ENCODE measurements at regions not wholly inside any gene's neighbourhood (a gene's known extent, or its start where the extent isn't known, plus 50 kb on each side); places are given as distances from the start of the nearest gene placed in this dataset.

DNA sequence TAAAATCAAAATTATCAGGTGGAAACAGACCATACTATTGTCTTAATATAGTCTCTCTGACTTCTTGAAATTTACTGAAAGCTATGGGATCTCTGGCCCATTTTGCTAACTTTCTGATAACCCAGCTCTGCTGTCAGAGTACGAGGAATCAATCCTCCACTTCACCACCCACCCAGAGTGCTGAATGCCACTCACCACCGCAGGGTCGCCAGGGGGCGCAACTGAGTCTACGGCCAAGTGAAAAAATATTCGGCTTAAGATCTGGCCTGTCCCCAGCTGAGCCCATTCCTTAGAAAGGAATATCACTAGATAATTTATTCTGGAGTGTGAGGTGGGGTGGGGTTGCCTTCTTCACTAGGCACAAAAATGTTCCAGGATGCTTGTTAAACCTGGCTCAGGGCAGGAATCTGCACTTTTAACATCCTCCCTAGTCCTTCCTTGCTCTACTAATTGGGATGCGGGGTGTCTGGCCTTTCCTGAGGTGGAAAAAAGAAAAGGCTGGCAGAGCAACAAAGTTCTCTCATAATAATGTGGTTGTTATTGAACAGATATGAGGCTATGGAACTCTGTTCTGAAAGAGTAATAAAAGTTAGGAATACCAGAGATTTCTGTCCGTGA, 520.6 kb downstream of the MFSD1 start:
- TF ChIP-seq, protein P1, sequence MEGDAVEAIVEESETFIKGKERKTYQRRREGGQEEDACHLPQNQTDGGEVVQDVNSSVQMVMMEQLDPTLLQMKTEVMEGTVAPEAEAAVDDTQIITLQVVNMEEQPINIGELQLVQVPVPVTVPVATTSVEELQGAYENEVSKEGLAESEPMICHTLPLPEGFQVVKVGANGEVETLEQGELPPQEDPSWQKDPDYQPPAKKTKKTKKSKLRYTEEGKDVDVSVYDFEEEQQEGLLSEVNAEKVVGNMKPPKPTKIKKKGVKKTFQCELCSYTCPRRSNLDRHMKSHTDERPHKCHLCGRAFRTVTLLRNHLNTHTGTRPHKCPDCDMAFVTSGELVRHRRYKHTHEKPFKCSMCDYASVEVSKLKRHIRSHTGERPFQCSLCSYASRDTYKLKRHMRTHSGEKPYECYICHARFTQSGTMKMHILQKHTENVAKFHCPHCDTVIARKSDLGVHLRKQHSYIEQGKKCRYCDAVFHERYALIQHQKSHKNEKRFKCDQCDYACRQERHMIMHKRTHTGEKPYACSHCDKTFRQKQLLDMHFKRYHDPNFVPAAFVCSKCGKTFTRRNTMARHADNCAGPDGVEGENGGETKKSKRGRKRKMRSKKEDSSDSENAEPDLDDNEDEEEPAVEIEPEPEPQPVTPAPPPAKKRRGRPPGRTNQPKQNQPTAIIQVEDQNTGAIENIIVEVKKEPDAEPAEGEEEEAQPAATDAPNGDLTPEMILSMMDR (IDR thresholded peaks at IDR 0.05; ENCODE audit: poor library complexity), result peak; percentile 41
- TF ChIP-seq EZH2 (IDR thresholded peaks at IDR 0.05; ENCODE audit: borderline replicate concordance), result no peak

All from hepatocyte (in vitro differentiated cells).